KMS-11 (cell line): ENCODE measurements at regions not wholly inside any gene's neighbourhood (a gene's known extent, or its start where the extent isn't known, plus 50 kb on each side); places are given as distances from the start of the nearest gene placed in this dataset.

ENCODE experiments used
- H2AFZ ChIP-seq: fragments of 200-600 bp; sonication (generic); 2 replicates; pipeline ENCODE4 v1.6.1; 2016; ENCODE audit warnings: antibody characterized with exemption, mixed run types, low read depth
- H3K27ac ChIP-seq: fragments of 200-600 bp; sonication (generic); 2 replicates; pipeline ENCODE4 v1.6.1; 2016; ENCODE audit warnings: mild to moderate bottlenecking, mixed run types
- H3K27me3 ChIP-seq: fragments of 200-600 bp; sonication (generic); 2 replicates; pipeline ENCODE4 v1.6.1; 2017; ENCODE audit warnings: mild to moderate bottlenecking, low read depth, mixed run types, moderate library complexity; ENCODE audit not compliant: insufficient read depth
- H3K36me3 ChIP-seq: fragments of 200-600 bp; sonication (generic); 2 replicates; pipeline ENCODE4 v1.6.1; 2017; ENCODE audit warnings: mild to moderate bottlenecking, mixed run types; ENCODE audit not compliant: insufficient read depth
- H3K4me1 ChIP-seq: fragments of 200-600 bp; sonication (generic); 2 replicates; pipeline ENCODE4 v1.6.1; 2016; ENCODE audit warnings: mild to moderate bottlenecking, low read depth, mixed run types; ENCODE audit not compliant: poor library complexity, severe bottlenecking
- H3K4me2 ChIP-seq: fragments of 200-600 bp; sonication (generic); 2 replicates; pipeline ENCODE4 v1.7.0; 2016; ENCODE audit warnings: mild to moderate bottlenecking, mixed run types
- H3K4me3 ChIP-seq: fragments of 200-600 bp; sonication (generic); IDR thresholded peaks from 2 replicates; pipeline ENCODE4 v1.6.1; 2017; ENCODE audit warnings: low read depth, low read length, mixed read lengths; ENCODE audit not compliant: insufficient read depth
- H3K79me2 ChIP-seq: fragments of 200-600 bp; sonication (generic); 2 replicates; pipeline ENCODE4 v1.6.1; 2016; ENCODE audit warnings: low read depth, mixed run types; ENCODE audit not compliant: insufficient read depth
- H3K9ac ChIP-seq: fragments of 200-600 bp; sonication (generic); 2 replicates; pipeline ENCODE4 v1.6.1; 2016; ENCODE audit warnings: mild to moderate bottlenecking, mixed run types
- H4K20me1 ChIP-seq: fragments of 200-600 bp; sonication (generic); 2 replicates; pipeline ENCODE4 v1.6.1; 2016; ENCODE audit warnings: mild to moderate bottlenecking, mixed run types; ENCODE audit not compliant: insufficient read depth
- TF ChIP-seq, protein P1 (sequence below): fragments of 200-600 bp; sonication (generic); conservative IDR thresholded peaks from 2 replicates; pipeline ENCODE4 v1.6.1; 2017; ENCODE audit warnings: low read depth, mild to moderate bottlenecking, antibody characterized with exemption, low read length, moderate library complexity, mixed read lengths

DNA sequence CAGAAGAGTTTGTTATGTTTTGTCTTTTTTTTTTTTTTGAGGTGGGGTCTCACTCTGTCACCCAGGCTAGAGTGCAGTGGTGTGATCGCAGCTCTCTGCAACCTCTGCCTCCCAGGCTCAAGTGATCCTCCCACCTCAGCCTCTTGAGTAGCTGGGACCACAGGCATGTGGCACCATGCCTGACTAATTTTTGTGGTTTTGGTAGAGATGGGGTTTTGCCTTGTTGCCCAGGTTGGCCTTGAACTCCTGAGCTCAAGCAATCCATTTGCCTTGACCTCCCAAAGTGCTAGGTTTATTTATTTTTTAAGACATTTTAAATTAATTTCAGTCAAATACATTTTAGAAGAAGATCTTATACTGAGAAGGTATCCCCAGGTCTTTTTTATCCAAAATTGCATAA, 366.7 kb downstream of the KCNJ2 start:
- no peak overlapping the region for H3K4me2 ChIP-seq
- TF ChIP-seq, protein P1, sequence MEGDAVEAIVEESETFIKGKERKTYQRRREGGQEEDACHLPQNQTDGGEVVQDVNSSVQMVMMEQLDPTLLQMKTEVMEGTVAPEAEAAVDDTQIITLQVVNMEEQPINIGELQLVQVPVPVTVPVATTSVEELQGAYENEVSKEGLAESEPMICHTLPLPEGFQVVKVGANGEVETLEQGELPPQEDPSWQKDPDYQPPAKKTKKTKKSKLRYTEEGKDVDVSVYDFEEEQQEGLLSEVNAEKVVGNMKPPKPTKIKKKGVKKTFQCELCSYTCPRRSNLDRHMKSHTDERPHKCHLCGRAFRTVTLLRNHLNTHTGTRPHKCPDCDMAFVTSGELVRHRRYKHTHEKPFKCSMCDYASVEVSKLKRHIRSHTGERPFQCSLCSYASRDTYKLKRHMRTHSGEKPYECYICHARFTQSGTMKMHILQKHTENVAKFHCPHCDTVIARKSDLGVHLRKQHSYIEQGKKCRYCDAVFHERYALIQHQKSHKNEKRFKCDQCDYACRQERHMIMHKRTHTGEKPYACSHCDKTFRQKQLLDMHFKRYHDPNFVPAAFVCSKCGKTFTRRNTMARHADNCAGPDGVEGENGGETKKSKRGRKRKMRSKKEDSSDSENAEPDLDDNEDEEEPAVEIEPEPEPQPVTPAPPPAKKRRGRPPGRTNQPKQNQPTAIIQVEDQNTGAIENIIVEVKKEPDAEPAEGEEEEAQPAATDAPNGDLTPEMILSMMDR = no peak
- no peaks in the 10 kb centered on the region for H3K4me1 ChIP-seq
- no peaks in the 10 kb centered on the region for H3K27me3 ChIP-seq
- H3K4me3 ChIP-seq = no peak overlapping the region
- H3K36me3 ChIP-seq = no peaks in the 10 kb centered on the region
- H2AFZ ChIP-seq = no peak overlapping the region
- no peaks in the 10 kb centered on the region for H4K20me1 ChIP-seq
- no peak overlapping the region for H3K9ac ChIP-seq
- no peaks in the 10 kb centered on the region for H3K79me2 ChIP-seq
- H3K27ac ChIP-seq = no peak overlapping the region

DNA sequence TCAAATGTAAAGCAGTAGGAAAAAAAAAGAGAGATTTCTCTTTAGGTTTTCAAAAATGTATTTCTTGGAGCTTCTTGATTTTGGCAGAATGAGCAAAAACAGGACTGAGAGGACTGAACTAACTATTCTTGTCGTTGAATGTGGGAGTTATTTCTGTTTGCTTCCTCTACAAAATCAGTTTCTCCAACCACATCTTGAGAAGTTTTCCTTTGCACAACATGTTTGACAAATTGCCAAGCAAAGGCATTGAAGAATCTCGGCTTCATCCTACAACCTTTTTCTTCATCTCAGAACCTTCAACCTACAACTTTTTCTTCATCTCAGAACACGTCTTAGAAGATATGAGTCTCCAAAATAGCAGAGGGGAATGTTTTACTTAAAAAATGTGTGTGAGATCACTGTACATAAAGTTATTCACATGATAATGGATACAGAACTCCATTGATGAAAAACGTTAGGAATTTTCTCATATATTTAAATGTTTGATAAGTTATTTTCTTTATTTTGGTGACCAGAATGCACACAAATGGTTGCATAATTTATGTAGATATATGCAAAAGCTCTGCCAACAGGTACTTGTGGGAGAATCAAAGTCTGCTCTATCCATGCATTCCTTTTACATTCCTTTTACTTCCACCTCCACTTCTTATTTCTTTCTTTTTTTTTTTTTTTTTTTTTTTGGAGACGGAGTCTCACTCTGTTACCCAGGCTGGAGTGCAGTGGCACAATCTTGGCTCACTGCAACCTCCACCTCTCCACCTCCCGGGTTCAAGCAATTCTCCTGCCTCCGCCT, 370.0 kb downstream of the KCNJ2 start:
- Histone ChIP-seq H3K27me3 (no peaks in the 10 kb centered on the region), H3K36me3 (no peaks in the 10 kb centered on the region), H3K27ac (no peak overlapping the region), H3K9ac (no peak overlapping the region), H3K79me2 (no peaks in the 10 kb centered on the region), H4K20me1 (no peaks in the 10 kb centered on the region), H3K4me1 (no peaks in the 10 kb centered on the region), H3K4me2 (no peak overlapping the region), H3K4me3 (no peak overlapping the region), H2AFZ (no peak overlapping the region)
- TF ChIP-seq, protein P1 = no peak

DNA sequence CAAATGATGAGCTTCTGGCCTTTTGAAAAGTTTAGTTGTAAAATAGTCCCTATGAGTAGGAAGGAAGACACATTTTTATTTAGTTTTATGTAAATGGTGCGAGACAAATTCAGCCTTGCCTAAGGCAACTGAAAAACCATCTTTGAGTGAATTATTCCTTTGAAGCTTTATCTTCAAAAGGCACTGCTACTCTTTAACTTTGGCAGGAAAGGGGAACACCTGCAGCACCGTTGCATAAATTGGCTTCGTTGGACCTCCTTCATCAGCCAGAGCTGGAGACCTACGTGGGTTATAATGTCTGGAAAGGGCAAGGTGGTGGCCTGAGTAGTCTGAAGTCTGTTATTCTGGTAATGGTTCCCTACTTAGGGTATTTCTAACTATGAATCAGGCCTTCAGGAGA, 373.5 kb downstream of the KCNJ2 start:
- Histone ChIP-seq H4K20me1 (no peaks in the 10 kb centered on the region), H3K79me2 (no peaks in the 10 kb centered on the region), H3K4me3 (no peak overlapping the region), H3K4me2 (no peak overlapping the region), H3K9ac (no peak overlapping the region), H3K27me3 (no peaks in the 10 kb centered on the region), H3K27ac (no peak overlapping the region), H3K36me3 (no peaks in the 10 kb centered on the region), H3K4me1 (no peaks in the 10 kb centered on the region), H2AFZ (no peak overlapping the region)
- TF ChIP-seq, protein P1 = no peak

DNA sequence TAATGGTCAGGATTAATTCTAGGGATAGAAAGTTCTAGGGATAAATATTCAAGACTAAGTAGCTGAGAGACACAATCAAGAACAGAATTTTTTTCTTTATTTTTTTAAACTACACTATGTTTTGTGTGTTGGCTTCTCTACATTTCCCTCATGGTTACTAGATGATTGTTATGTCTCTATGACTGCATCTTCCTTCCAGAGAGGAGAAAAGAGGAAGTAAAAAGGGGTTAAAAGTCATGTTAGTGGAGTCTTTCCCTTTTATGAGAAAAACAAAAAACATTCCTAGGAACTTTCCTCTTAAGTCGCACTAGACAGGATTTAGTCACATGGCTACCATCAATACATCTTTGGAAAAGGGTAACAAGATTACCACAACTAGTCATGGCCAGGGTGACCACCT, 375.0 kb downstream of the KCNJ2 start:
- Histone ChIP-seq H3K4me3 (no peak overlapping the region), H2AFZ (no peak overlapping the region), H3K27me3 (no peaks in the 10 kb centered on the region), H3K4me1 (no peaks in the 10 kb centered on the region), H3K4me2 (no peak overlapping the region), H3K9ac (no peak overlapping the region), H4K20me1 (no peaks in the 10 kb centered on the region), H3K79me2 (no peaks in the 10 kb centered on the region), H3K27ac (no peak overlapping the region), H3K36me3 (no peaks in the 10 kb centered on the region)
- TF ChIP-seq, protein P1 = no peak
